ENCODE measurements at regions not wholly inside any gene's neighbourhood (a gene's known extent, or its start where the extent isn't known, plus 50 kb on each side); places are given as distances from the start of the nearest gene placed in this dataset.
"Not testable (repeated sequence)": the region's sequence is repeated elsewhere in the genome, so short reads cannot be mapped to it uniquely, and the experiment has no call there.

GRCh38 chr3:189375532-189375931 is 203.8 kb downstream of the TPRG1 start:
- Histone ChIP-seq H3K9me3 (ENCODE audit: control insufficient read depth in 3 of 3, low read length in 3 of 3) (no peaks in the 10 kb centered on the region), H3K36me3 (ENCODE audit: control insufficient read depth in 3 of 3, insufficient read depth in 3 of 3, low read length in 3 of 3) (no peaks in the 10 kb centered on the region), H3K4me1 (ENCODE audit: control insufficient read depth in 3 of 3, insufficient read depth in 3 of 3, low read length in 3 of 3) (no peaks in the 10 kb centered on the region), H3K27ac (ENCODE audit: low read depth, low read length) (no peak overlapping the region), H3K9ac (ENCODE audit: low read depth in 1 of 3, low read length in 3 of 3) (no peak overlapping the region), H3K4me3 (ENCODE audit: low read length in 3 of 3) (no peak overlapping the region), H3K27me3 (ENCODE audit: control insufficient read depth in 3 of 3, insufficient read depth in 3 of 3, low read length in 3 of 3) (no peaks in the 10 kb centered on the region)

DNA sequence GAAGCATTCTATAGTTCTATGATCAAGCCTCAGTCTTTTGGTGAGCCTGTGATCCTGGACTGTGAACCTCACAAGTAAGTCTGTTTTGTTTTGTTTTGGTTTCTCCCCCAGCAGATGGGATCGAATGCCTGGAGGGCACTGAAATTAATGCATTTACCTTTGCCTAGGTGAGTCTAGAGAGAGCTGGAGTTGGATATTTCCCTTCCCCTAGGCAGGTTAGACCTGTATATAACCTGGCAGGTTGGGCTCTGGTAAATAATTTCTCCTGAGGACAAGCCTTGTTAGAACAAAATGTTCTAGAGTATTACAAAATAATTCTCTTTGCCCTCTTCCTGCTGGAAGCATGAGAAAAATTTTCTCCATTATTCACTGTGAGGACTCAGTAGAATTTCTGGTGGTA is 211.9 kb downstream of the TPRG1 start:
- H3K27ac ChIP-seq (ENCODE audit: low read depth, low read length), result no peak overlapping the region
- H3K36me3 ChIP-seq (ENCODE audit: control insufficient read depth in 3 of 3, insufficient read depth in 3 of 3, low read length in 3 of 3), result no peaks in the 10 kb centered on the region
- no peak overlapping the region for H3K9ac ChIP-seq (ENCODE audit: low read depth in 1 of 3, low read length in 3 of 3)
- no peaks in the 10 kb centered on the region for H3K27me3 ChIP-seq (ENCODE audit: control insufficient read depth in 3 of 3, insufficient read depth in 3 of 3, low read length in 3 of 3)
- H3K4me1 ChIP-seq (ENCODE audit: control insufficient read depth in 3 of 3, insufficient read depth in 3 of 3, low read length in 3 of 3), result no peaks in the 10 kb centered on the region
- no peak overlapping the region for H3K4me3 ChIP-seq (ENCODE audit: low read length in 3 of 3)
- H3K9me3 ChIP-seq (ENCODE audit: control insufficient read depth in 3 of 3, low read length in 3 of 3), result no peaks in the 10 kb centered on the region

DNA sequence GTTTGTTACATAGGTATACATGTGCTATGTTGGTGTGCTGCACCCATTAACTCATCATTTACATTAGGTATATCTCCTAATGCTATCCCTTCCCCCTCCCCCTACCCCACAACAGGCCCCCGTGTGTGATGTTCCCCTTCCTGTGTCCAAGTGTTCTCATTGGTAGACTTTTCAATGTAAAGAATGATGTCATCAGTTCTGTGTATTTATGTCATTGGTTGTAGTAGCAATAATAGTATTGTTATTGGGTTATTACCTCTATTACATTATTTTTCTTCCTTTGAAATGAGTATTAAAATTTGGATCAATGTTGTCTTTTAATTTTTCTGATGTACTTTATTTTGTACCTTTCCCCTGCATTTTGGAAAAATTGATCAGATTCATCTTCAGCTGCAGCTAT is 214.1 kb downstream of the TPRG1 start:
- H3K9ac ChIP-seq (ENCODE audit: low read depth in 1 of 3, low read length in 3 of 3); H3K4me3 ChIP-seq (ENCODE audit: low read length in 3 of 3); H3K36me3 ChIP-seq (ENCODE audit: control insufficient read depth in 3 of 3, insufficient read depth in 3 of 3, low read length in 3 of 3); H3K9me3 ChIP-seq (ENCODE audit: control insufficient read depth in 3 of 3, low read length in 3 of 3); H3K27me3 ChIP-seq (ENCODE audit: control insufficient read depth in 3 of 3, insufficient read depth in 3 of 3, low read length in 3 of 3); H3K27ac ChIP-seq (ENCODE audit: low read depth, low read length); H3K4me1 ChIP-seq (ENCODE audit: control insufficient read depth in 3 of 3, insufficient read depth in 3 of 3, low read length in 3 of 3): not testable (repeated sequence)

- Histone ChIP-seq H3K27ac (ENCODE audit: low read depth, low read length) (no peak overlapping the region), H3K9ac (ENCODE audit: low read depth in 1 of 3, low read length in 3 of 3) (no peak overlapping the region), H3K4me3 (ENCODE audit: low read length in 3 of 3) (no peak overlapping the region), H3K4me1 (ENCODE audit: control insufficient read depth in 3 of 3, insufficient read depth in 3 of 3, low read length in 3 of 3) (no peaks in the 10 kb centered on the region), H3K9me3 (ENCODE audit: control insufficient read depth in 3 of 3, low read length in 3 of 3) (no peaks in the 10 kb centered on the region), H3K36me3 (ENCODE audit: control insufficient read depth in 3 of 3, insufficient read depth in 3 of 3, low read length in 3 of 3) (no peaks in the 10 kb centered on the region), H3K27me3 (ENCODE audit: control insufficient read depth in 3 of 3, insufficient read depth in 3 of 3, low read length in 3 of 3) (no peaks in the 10 kb centered on the region)
These were observed 215.0 kb downstream of the TPRG1 start for GRCh38 chr3:189386739-189387138.

DNA sequence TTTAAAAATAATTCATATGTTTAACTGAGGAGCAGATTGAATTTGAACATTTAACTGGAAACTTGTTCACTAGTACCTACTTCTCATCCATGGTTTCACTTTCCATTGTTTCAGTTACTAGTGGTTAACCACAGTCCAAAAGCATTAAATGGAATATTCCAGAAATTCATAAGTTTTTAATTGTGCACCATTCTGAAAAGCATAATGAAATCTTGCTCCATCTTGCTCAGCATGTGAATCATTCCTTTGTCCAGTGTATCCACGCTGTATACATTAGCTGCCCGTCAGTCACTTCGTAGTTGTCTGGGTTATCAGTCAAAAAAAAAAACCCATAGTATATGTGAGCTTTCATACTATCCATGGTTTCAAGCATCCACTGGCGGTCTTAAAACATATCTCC is 217.6 kb downstream of the TPRG1 start:
- Histone ChIP-seq H3K4me1 (ENCODE audit: control insufficient read depth in 3 of 3, insufficient read depth in 3 of 3, low read length in 3 of 3) (no peaks in the 10 kb centered on the region), H3K9me3 (ENCODE audit: control insufficient read depth in 3 of 3, low read length in 3 of 3) (no peaks in the 10 kb centered on the region), H3K36me3 (ENCODE audit: control insufficient read depth in 3 of 3, insufficient read depth in 3 of 3, low read length in 3 of 3) (no peaks in the 10 kb centered on the region), H3K9ac (ENCODE audit: low read depth in 1 of 3, low read length in 3 of 3) (no peak overlapping the region), H3K27ac (ENCODE audit: low read depth, low read length) (no peak overlapping the region), H3K27me3 (ENCODE audit: control insufficient read depth in 3 of 3, insufficient read depth in 3 of 3, low read length in 3 of 3) (no peaks in the 10 kb centered on the region), H3K4me3 (ENCODE audit: low read length in 3 of 3) (no peak overlapping the region)

GRCh38 chr3:189393598-189393997 is 221.8 kb downstream of the TPRG1 start:
- Histone ChIP-seq H3K4me3 (ENCODE audit: low read length in 3 of 3) (no peak overlapping the region), H3K9me3 (ENCODE audit: control insufficient read depth in 3 of 3, low read length in 3 of 3) (no peaks in the 10 kb centered on the region), H3K27me3 (ENCODE audit: control insufficient read depth in 3 of 3, insufficient read depth in 3 of 3, low read length in 3 of 3) (no peaks in the 10 kb centered on the region), H3K4me1 (ENCODE audit: control insufficient read depth in 3 of 3, insufficient read depth in 3 of 3, low read length in 3 of 3) (no peaks in the 10 kb centered on the region), H3K27ac (ENCODE audit: low read depth, low read length) (no peak overlapping the region), H3K36me3 (ENCODE audit: control insufficient read depth in 3 of 3, insufficient read depth in 3 of 3, low read length in 3 of 3) (no peaks in the 10 kb centered on the region), H3K9ac (ENCODE audit: low read depth in 1 of 3, low read length in 3 of 3) (no peak overlapping the region)

DNA sequence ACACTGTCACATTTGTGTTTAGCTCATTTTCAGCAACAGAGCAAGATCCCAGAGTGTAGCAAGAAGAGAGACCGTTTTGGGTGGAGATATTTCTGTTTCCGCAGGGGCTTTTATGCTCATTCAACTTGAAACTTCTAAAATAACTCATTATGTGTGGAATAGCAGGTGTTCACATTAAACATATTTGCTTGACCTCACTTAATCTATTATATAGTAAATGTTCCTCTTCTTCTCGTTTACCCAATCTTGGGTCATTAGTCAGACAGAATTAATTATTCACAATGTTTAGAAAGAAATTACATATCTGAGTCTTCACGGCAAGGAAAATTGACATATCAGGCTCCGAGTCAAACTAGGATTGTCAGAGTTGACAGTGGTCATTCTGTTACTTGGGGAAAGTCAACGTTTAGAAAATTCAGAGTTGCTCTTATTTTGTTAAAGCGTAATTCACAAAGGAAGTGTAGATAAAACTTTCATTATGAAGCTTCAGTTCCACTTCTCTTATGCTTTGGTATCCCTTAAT is 222.9 kb downstream of the TPRG1 start:
- Histone ChIP-seq H3K9ac (ENCODE audit: low read depth in 1 of 3, low read length in 3 of 3) (no peak overlapping the region), H3K36me3 (ENCODE audit: control insufficient read depth in 3 of 3, insufficient read depth in 3 of 3, low read length in 3 of 3) (no peaks in the 10 kb centered on the region), H3K27me3 (ENCODE audit: control insufficient read depth in 3 of 3, insufficient read depth in 3 of 3, low read length in 3 of 3) (no peaks in the 10 kb centered on the region), H3K4me1 (ENCODE audit: control insufficient read depth in 3 of 3, insufficient read depth in 3 of 3, low read length in 3 of 3) (no peaks in the 10 kb centered on the region), H3K4me3 (ENCODE audit: low read length in 3 of 3) (no peak overlapping the region), H3K9me3 (ENCODE audit: control insufficient read depth in 3 of 3, low read length in 3 of 3) (no peaks in the 10 kb centered on the region), H3K27ac (ENCODE audit: low read depth, low read length) (no peak overlapping the region)

DNA sequence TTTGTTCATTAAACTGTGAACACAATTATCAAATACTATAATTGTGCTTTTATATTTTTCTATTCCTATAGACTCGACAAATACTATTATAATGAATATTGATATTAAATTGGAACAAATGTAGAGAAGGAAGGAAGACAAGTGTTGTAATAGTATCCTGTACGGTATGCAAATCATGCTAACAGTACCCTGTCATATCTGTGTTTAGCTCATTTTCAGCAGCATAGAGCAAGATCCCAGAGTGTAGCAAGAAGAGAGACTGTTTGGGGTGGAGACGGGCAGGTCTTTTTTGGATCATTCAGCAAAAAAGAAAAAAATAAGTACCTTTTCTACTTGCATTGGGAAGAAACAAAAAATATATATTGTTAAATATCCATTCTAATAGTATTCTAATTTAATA is 224.1 kb downstream of the TPRG1 start:
- Histone ChIP-seq H3K9me3 (ENCODE audit: control insufficient read depth in 3 of 3, low read length in 3 of 3) (no peaks in the 10 kb centered on the region), H3K36me3 (ENCODE audit: control insufficient read depth in 3 of 3, insufficient read depth in 3 of 3, low read length in 3 of 3) (no peaks in the 10 kb centered on the region), H3K27ac (ENCODE audit: low read depth, low read length) (no peak overlapping the region), H3K4me3 (ENCODE audit: low read length in 3 of 3) (no peak overlapping the region), H3K4me1 (ENCODE audit: control insufficient read depth in 3 of 3, insufficient read depth in 3 of 3, low read length in 3 of 3) (no peaks in the 10 kb centered on the region), H3K27me3 (ENCODE audit: control insufficient read depth in 3 of 3, insufficient read depth in 3 of 3, low read length in 3 of 3) (no peaks in the 10 kb centered on the region), H3K9ac (ENCODE audit: low read depth in 1 of 3, low read length in 3 of 3) (no peak overlapping the region)

GRCh38 chr3:189398656-189399055 is 226.9 kb downstream of the TPRG1 start:
- Histone ChIP-seq H3K36me3 (ENCODE audit: control insufficient read depth in 3 of 3, insufficient read depth in 3 of 3, low read length in 3 of 3) (no peaks in the 10 kb centered on the region), H3K9me3 (ENCODE audit: control insufficient read depth in 3 of 3, low read length in 3 of 3) (no peaks in the 10 kb centered on the region), H3K4me1 (ENCODE audit: control insufficient read depth in 3 of 3, insufficient read depth in 3 of 3, low read length in 3 of 3) (no peaks in the 10 kb centered on the region), H3K27ac (ENCODE audit: low read depth, low read length) (no peak overlapping the region), H3K27me3 (ENCODE audit: control insufficient read depth in 3 of 3, insufficient read depth in 3 of 3, low read length in 3 of 3) (no peaks in the 10 kb centered on the region), H3K9ac (ENCODE audit: low read depth in 1 of 3, low read length in 3 of 3) (no peak overlapping the region), H3K4me3 (ENCODE audit: low read length in 3 of 3) (no peak overlapping the region)

DNA sequence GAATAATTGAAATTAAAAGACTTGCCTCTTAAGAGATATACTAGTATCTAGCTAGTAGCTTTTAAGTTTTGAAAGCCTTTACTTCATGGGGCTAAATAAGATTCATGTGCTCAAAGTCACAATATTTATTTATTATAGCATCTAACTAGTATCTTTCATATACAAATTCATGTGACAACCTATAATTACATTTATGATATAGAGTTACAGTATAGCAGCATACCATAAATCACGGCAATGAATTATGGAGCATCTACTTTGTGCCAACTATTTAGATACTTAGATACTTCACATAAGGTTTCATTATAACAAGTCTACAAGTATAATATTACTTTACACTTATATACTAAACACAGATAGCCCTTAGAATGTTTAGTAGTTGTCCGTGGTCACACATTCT is 229.4 kb downstream of the TPRG1 start:
- Histone ChIP-seq H3K36me3 (ENCODE audit: control insufficient read depth in 3 of 3, insufficient read depth in 3 of 3, low read length in 3 of 3) (no peaks in the 10 kb centered on the region), H3K27ac (ENCODE audit: low read depth, low read length) (no peak overlapping the region), H3K4me1 (ENCODE audit: control insufficient read depth in 3 of 3, insufficient read depth in 3 of 3, low read length in 3 of 3) (peaks cover 0 to 10% (median 0%) of the 10 kb centered on the region in 3 donors), H3K4me3 (ENCODE audit: low read length in 3 of 3) (no peak overlapping the region), H3K9me3 (ENCODE audit: control insufficient read depth in 3 of 3, low read length in 3 of 3) (no peaks in the 10 kb centered on the region), H3K27me3 (ENCODE audit: control insufficient read depth in 3 of 3, insufficient read depth in 3 of 3, low read length in 3 of 3) (no peaks in the 10 kb centered on the region), H3K9ac (ENCODE audit: low read depth in 1 of 3, low read length in 3 of 3) (no peak overlapping the region)

DNA sequence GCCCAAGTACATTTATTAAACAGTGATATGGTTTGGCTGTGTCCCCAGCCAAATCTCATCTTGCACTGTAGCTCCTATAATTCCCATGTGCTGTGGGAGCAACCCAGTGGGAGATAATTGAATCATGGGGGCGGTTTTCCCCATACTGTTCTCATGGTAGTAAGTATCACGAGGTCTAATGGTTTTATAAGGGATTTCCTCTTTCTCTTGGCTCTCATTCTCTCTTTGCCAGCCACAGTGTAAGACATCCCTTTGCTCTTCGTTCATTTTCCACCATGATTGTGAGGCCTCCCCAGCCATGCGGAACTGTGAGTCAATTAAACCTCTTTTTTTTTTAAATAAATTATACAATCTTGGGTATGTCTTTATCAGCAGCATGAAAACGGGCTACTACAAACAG is 228.0 kb upstream of the TP63 start:
- no peaks in the 10 kb centered on the region for H3K27me3 ChIP-seq (ENCODE audit: control insufficient read depth in 3 of 3, insufficient read depth in 3 of 3, low read length in 3 of 3)
- no peak overlapping the region for H3K27ac ChIP-seq (ENCODE audit: low read depth, low read length)
- H3K9me3 ChIP-seq (ENCODE audit: control insufficient read depth in 3 of 3, low read length in 3 of 3), result no peaks in the 10 kb centered on the region
- no peak overlapping the region for H3K9ac ChIP-seq (ENCODE audit: low read depth in 1 of 3, low read length in 3 of 3)
- no peaks in the 10 kb centered on the region for H3K36me3 ChIP-seq (ENCODE audit: control insufficient read depth in 3 of 3, insufficient read depth in 3 of 3, low read length in 3 of 3)
- H3K4me1 ChIP-seq (ENCODE audit: control insufficient read depth in 3 of 3, insufficient read depth in 3 of 3, low read length in 3 of 3), result peaks cover 0 to 10% (median 0%) of the 10 kb centered on the region in 3 donors
- no peak overlapping the region for H3K4me3 ChIP-seq (ENCODE audit: low read length in 3 of 3)
